Jurkat, Clone E6-1 (cell line): ENCODE measurements at regions not wholly inside any gene's neighbourhood (a gene's known extent, or its start where the extent isn't known, plus 50 kb on each side); places are given as distances from the start of the nearest gene placed in this dataset.

Experiments
- DNase-seq: peaks from one replicate; pipeline ENCODE4 v3.0.0-alpha.2; 2011; ENCODE audit warnings: low read depth, low spot score
- H3K4me3 ChIP-seq: 2 replicates; pipeline ENCODE4 v1.5.1; 2011; ENCODE audit warnings: mild to moderate bottlenecking, low read length, control low read depth, moderate library complexity

DNA sequence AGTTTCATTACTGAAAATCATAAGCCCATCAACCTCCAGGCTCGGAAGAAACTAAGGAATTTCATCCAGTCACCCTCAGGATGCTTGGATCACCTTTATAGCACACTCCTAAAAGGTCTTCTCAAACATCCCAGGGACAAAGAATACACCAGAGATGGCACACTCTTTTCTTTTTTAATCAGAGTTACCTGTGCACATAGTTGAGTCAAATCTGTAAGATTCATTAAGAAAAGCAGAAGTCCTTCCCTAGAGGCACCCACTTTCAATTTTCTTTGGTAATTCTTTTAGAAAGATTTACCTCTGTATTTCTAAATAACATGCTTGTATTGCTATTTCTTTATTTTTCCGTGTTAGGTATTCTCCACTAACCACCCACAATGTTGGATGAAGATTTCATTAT is 50.6 kb upstream of the IL6 start:
- no peak overlapping the region for H3K4me3 ChIP-seq
- DNase-seq = no peak

DNA sequence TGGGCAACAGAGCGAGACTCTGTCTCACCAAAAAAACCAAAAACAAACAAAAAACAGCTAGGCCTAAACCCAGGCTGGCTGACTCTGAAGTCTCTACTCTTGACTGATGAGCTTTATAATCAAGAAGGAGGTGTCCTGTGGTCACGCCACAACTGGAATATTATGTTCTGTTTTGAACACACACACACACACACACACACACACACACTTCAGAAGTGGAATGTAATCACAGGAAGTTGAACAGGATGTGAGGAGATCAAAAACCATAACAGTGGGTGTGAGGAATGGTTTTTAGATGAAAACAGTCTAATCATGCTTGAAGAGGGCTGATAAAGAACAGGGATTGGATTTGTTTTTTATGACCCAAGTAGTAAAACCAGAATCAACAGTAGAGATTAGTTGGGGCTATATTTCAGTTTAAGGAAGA is 51.1 kb upstream of the IL6 start:
- peak; percentile 86 for DNase-seq
- H3K4me3 ChIP-seq = no peak overlapping the region

DNA sequence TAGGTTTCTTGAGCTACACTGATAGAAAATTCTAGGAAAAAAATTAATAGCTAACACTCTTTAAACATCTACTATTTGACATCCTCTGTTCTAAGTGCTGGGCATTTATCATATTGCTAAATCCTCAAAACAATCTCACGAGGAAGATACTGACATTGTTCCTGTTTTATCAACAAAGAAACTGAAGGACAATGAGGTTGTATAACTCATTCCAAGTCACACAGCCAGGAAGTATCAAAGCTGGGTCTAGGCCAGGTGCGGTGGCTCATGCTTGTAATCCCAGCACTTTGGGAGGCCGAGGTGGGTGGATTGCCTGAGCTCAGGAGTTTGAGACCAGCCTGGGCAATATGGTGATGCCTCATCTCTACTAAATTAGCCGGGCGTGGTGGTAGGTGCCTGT is 51.6 kb upstream of the IL6 start:
- DNase-seq = no peak
- no peak overlapping the region for H3K4me3 ChIP-seq

DNA sequence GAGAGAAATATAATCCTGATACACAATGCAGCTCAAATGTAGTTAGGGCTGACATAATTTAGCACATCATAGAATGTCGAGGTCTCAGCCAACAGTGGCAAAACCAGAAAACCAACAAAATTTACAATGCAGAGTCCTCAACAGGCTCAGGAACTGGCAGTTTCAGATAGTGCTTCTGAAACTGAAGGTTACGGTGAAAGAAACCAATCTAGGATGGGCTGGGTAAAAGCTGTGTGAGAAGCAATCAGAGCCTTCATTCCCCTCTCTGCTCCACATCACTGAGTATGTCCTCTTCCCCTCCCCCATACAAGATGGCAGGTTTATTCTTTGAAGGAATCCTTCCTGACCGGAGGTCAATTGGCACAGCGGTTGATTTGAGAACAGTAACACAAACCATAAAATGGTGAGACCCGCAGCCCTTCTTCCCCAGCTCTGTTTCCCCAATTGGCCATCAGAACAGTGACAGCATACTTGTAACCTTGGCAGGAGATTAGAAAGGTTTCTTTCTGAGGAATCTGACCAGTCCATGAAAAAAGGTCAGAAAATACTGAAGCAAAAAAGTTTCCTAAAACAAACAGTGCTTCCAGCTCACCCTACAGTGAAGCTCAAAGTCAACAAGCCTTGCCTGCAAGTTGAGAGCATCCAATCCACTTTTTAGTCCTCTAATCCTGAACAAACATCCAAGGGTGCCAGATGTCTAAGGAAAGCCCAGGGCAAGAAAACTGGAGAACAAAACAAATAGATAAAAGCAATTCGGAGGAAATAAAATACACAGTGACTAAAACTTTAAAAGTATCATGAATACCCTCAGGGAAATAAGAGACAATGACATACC is 53.9 kb upstream of the IL6 start:
- DNase-seq = no peak
- H3K4me3 ChIP-seq = no peak overlapping the region

DNA sequence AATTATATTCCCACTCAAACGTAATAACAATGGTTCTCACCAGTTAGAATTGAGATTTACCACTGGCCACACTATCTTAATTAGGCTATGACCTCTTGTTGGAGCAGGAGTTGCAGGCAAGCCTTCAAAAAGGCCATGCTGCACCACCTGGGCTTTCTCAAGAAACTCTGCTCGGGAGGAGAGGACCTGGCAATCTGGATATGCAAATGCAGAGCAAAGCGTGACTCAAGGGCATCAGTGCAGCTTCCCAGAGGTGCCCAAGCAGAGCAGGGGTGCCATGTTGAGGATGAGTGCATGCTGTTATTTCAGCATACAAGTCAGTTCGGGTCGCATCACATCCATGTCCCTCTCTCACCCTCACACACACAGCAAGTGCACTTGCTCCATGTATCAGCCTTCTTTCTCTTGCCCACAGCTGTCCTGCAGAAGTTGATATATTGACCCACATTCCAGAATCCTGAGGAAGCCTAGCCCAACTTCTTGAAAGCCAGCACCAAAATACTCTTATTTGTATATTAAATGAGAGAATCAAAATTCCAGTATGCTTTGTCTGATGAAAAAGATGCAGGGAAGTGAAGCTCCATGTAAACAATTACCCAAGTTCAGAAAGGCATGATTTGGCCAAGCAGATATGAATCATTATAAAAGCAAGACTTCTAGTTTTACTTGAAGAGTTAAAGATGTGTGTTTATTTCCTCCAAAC is 55.7 kb upstream of the IL6 start:
- no peak for DNase-seq
- H3K4me3 ChIP-seq = no peak overlapping the region

DNA sequence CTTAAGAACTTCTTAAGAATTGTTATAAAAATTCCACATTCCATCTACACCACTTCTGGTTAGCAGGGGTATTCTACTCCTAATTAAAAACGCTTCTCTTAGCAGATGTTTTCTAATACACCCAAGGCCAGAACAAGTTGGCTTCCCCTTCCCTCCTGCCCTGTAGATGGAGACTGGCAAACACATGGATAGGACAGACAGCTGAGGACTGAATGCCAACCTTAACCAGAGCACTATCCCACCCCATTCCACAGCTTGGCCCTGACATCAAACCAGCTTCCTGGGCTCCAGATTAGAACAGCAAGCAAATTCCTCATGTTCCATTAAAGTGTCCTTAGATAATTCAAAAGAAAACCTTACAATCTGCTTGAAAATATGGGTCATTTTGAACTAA is 56.6 kb upstream of the IL6 start:
- DNase-seq = no peak
- H3K4me3 ChIP-seq = no peak overlapping the region

DNA sequence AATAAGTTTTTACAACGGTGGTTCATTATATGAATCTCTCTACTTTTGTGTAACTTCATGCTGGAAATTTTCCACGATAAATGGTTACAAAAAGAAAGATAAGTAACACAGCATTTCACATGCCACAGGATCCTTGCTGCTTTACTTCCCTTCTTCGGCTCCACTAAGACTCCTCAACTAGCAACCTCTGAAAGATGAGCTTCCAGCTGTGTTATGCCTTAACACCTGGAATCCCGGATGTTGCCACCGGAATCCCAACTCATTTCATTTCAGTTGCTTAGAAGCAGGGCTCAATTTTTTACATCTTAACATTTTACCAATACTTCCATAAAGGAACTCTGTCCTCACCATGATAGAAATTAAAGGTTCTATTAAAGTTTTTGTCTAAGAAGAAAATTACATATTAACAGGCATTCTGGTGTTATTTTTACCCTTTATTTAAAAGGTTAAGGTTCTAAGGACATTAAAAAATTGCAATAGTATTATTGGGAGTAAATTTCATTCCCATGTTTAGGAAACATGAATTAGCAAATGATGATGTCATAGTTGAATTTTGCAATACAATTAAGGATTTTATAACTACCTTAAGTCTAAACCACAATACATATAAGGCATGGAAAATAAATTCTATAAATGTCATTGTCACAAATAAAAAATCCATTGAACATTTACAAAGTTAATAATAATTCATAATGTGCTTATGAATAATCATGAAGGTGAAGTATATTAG is 57.1 kb upstream of the IL6 start:
- no peak for DNase-seq
- no peak overlapping the region for H3K4me3 ChIP-seq

DNA sequence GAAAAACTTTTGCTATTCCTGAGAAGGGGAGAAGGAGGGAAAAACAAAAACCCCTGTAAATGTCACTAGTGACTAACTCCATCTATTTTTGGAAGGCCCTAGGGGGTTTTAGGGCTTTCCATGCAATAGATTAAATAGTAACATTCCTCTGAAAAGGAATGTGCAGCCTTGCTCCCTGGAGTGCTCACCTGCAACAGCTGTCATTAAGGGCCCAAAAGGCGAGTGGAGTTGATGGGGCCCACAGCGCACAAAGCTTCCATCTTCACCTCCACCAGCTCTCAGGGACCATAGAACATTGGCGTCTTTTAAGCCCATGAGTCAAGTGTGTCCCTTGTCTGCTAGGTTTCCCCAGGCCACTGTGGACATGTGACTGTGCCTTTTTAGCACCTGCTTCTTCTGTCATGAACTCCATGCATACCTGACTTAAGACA is 58.0 kb upstream of the IL6 start:
- DNase-seq = no peak
- no peak overlapping the region for H3K4me3 ChIP-seq

DNA sequence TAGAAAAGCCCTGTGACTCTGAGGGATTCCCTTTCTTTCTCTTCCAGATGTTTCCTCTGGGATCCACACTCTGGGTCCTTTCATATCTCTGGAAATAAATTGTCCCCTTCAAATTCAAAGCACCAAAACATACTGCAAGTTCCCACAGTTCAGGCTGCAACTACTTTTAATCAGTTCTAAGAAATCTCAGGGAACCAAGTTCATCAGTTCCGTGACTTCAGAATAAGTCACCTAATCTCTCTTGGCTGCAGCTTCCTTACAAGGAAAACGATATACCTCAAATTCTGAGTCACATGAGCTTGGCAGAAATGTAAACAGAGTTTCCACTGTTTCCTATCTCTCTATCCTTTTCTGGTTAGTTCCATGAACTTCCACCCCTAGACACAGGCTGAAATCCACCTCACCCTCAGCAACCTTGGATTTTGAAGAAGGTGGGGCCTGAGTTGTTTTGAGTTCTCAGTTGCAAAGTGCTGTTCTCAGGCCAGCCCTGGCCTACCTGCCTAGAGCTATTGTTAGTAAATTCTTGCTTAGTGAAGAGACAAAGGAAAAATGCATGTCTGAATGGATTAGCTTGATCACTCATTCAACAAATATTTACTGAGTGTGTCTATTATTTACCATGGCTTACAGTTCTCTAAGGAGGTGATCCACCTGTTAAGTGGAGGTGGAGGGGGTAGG is 59.3 kb upstream of the IL6 start:
- no peak overlapping the region for H3K4me3 ChIP-seq
- no peak for DNase-seq

DNA sequence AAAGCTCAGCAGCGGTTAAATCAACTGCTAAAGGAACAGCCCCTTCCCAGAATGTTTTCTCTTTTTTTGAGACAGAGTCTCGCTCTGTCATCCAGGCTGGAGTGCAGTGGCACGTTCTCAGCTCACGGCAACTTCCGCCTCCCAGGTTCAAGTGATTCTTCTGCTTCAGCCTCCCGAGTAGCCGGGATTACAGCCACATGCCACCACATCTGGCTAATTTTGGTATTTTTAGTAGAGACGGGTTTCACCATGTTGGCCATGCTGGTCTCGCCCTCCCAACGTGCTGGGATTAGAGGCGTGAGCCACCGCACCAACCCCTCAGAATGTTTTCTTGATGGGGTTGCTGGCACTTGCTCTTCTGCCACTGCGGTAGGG is 59.8 kb upstream of the IL6 start:
- no peak for DNase-seq
- no peak overlapping the region for H3K4me3 ChIP-seq

DNA sequence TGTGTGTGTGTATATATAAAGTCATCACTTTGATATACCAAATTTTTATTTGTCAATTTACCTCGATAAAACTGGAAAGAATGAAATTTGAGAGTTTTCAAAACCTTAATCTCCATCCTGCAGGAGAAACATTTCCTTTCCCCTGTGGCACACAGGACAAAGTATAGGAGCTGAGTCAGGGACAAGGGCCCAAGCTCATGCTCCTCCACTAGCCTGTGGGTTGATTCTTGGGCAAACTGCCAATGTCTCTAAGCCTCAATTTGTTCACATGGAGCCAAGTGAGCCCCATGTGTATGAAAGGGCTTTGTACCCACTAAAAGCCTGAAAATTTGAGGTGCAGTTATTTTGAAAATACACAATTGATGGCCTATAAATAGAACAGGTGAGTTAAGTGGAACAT is 60.3 kb upstream of the IL6 start:
- no peak for DNase-seq
- H3K4me3 ChIP-seq = no peak overlapping the region

DNA sequence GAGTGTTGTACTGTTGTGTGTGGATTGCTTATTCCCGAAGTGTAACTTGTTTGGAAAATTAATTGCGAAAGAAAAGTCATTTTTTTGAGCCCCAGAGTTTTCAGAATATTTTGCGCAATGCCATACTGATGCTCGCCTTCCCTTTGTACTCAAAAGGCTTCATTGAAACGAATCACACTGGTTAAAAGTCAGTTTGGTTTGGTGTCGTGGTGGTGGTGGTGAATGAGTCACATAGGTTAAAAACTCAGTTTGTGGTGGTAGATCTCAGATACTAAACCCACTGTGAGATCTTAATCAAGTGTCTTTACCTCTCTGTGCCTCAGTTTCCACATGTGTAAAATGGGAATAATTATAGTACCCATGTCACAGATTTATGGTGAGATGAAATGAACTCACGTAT is 61.1 kb upstream of the IL6 start:
- DNase-seq = no peak
- no peak overlapping the region for H3K4me3 ChIP-seq

DNA sequence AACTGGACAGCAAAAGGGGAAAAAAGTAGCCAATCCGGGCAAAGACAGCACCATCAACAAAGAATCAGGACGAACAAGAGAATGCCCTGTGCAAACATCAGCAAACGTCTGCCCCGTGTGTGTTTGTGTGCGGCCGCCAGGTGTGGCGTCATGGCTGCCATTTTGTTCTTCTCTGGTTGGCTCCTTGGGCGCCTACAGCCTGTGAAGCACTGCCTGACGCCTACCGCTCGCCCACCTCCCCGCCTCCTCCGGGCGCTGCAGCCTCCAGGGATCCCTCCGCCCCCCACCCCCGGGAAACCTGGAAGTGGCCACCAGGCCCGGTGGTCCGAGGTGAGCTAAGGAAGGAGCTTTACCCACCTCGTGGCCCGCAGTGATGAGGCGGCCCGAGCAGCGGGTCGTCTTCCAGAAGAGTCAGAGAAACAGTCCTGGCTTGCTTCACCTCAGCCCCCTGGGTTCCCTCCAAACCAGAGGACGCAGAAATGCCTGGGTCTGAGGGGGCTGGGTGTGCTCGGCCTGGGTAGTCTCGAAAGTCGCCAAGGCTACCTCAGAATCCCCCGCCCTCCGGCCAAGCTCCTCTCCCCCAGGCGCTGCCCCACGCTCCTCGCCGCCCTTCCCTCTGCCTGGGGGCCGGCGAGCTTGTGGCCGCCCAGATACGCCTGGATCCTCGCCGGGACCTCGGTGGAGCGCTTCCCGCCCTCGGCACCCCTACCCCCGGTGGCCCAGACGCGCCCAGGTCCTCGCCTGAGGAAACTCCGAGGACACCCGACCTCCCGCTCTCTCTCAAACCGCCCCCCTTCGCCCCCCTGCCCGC is 61.8 kb upstream of the IL6 start:
- DNase-seq = no peak

DNA sequence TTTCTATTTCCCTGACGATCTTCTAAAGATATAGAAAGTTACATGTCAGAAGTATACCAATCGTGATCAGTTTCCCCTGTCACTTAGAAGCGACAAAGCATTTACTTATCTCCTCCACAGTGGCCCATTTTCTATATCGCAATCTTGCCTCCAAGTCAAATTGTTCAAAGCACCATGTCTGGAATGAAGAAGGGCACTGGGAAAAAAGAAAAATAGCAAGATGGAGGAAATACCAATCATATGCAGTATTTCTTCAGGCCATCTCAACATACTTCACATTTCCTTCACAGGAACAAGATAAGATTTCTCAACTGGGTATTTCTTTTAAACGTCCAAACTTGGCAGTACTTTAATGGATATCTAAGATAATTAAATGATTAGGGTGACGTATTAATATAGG is 63.3 kb upstream of the IL6 start:
- H3K4me3 ChIP-seq = no peak overlapping the region
- DNase-seq = no peak

More for the DNA sequence above, 61.8 kb upstream of the IL6 start:
- H3K4me3 ChIP-seq = no peak overlapping the region

DNA sequence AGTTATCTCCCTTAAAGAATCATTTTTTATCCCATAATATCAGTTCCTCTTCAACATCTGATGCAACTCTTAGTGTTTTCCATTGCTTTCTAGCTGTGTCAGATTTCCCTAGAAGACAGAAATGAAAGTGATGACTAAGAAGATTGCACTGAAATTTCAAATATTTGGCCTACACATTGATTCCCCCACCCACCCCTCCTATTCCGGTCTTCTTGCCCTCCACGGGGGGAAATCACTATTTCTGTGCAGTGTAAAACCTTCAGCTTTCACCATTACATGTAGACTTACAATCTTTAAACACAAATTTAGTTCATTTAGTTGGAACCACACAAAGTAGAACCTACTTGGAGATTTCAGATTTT is 63.7 kb upstream of the IL6 start:
- H3K4me3 ChIP-seq = no peak overlapping the region
- DNase-seq = no peak

DNA sequence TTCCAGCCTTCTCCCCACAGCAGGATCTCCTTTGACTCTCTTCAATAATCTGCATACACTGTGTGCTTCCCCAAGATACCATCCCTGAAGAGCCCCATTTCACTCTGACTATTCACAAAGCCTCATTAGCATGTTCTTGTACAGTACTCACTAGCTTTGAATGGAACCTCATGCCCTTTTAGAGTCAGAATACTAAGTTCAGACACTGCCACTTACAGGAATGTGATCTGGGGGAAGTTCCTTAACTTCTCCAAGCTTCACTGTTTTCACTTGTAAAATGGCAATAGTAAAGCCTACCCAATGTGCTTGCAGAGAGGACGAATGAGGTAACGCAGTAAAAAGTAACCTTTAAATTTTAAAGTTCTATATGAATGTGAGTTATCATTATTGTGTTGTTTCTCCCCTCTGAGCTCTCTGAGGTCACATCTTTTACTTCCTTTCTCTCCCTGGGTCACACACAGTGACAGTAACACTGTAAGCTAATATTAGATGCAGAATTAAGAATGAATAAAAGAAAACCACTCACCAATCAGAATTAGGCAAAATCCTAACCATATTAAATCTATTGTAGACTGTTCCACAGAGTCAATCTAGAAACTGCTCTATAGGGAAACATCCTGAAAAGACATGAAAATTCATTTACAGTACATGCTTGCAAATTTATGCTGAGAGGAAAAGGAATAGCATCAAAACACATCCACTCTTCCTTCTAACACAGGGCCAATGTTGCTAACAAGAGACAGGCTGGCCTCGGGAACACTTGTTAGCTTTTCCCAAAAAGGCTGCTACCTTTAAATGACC is 64.2 kb upstream of the IL6 start:
- H3K4me3 ChIP-seq = no peak overlapping the region
- no peak for DNase-seq

DNA sequence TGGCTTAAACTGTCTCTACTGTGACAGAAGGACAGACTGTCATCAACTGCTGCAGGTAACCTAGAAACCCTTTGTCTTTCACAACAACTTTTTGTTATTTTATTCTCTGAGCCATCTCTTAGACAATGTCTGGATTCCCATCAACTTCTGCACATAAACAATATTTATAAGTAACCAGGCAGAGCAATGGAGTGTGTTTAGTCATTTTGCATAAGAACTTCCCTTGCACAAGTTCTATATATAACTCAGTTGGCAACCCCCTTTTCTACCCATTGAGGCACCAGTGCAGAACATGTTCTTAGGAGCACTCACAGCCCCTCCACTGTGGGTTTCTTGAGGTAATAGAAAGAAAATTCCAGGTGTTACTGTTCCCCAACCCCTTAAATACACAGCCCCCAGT is 65.0 kb upstream of the IL6 start:
- H3K4me3 ChIP-seq = no peak overlapping the region
- DNase-seq = no peak

DNA sequence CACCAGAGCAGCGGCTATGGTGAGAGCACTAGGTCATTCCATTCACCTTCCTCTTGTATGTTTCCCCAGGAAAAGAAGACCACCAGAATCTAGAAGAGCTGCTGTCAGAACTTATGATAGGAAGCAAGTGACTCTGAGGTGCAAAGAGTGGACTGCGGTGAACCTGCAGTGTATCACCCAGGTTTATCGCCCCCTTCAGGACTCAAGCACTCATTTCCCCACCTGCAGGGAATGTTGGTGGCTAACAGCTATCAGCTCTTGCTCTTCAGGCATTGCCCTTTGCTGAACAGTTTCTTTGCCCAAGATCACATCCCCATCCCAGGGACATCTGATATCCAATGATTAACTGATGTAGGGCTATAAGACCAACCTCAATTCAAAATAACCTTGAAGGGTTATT is 66.3 kb upstream of the IL6 start:
- H3K4me3 ChIP-seq = no peak overlapping the region

More for the DNA sequence above, 66.3 kb upstream of the IL6 start:
- peak; percentile 8 for DNase-seq
